Sigmoid colon (tissue), 6 donors: ENCODE measurements at regions not wholly inside any gene's neighbourhood (a gene's known extent, or its start where the extent isn't known, plus 50 kb on each side); places are given as distances from the start of the nearest gene placed in this dataset.

Source experiments
- DNase-seq: peaks from one replicate; pipeline ENCODE4 v3.0.0-alpha.2; 2019
- H3K27ac ChIP-seq, 4 donors: fragments of 200-600 bp; sonication (generic); one replicate each; pipeline ENCODE4 v1.5.1; 2016 to 2019; ENCODE audit warnings: mild to moderate bottlenecking in 1 of 4
- H3K27me3 ChIP-seq, 3 donors: fragments of 200-600 bp; sonication (generic); one replicate each; pipeline ENCODE4 v1.5.1; 2019; ENCODE audit warnings: mild to moderate bottlenecking in 1 of 3
- H3K36me3 ChIP-seq, 4 donors: fragments of 200-600 bp; sonication (generic); one replicate each; pipeline ENCODE4 v1.5.1; 2016 to 2019
- H3K4me1 ChIP-seq, 4 donors: fragments of 200-600 bp; sonication (generic); one replicate each; pipeline ENCODE4 v1.5.1; 2017 to 2019
- H3K4me3 ChIP-seq, 4 donors: fragments of 200-600 bp; sonication (generic); one replicate each; pipeline ENCODE4 v1.5.1; 2017 to 2019; ENCODE audit warnings: mild to moderate bottlenecking in 2 of 4, moderate library complexity in 1 of 4
- H3K9me3 ChIP-seq, 4 donors: fragments of 200-600 bp in 3 of 4; sonication (generic) in 3 of 4; one replicate each; pipeline versions ENCODE4 v1.5.1 to v1.6.1; 2013 to 2019
- CTCF ChIP-seq, 4 experiments: fragments of 450-650 bp in 3 of 4; fragments of 200-600 bp in 1 of 4; IDR thresholded peaks; one replicate each; pipeline ENCODE4 v1.5.1; 2016 to 2019; ENCODE audit warnings: antibody characterized with exemption in 4 of 4, mild to moderate bottlenecking in 3 of 4, moderate library complexity in 2 of 4
- EP300 ChIP-seq, 4 donors: sonication (generic); formaldehyde crosslinking; IDR thresholded peaks; one replicate each; pipeline ENCODE4 v1.6.1; 2017; ENCODE audit warnings: antibody characterized with exemption in 4 of 4
- POLR2A ChIP-seq, 2 donors: fragments of 450-650 bp; IDR thresholded peaks; one replicate each; pipeline ENCODE4 v1.6.1; 2016; ENCODE audit warnings: antibody characterized with exemption in 2 of 2, mild to moderate bottlenecking in 2 of 2, moderate library complexity in 2 of 2
- POLR2AphosphoS5 ChIP-seq, 4 donors: sonication (generic); formaldehyde crosslinking; IDR thresholded peaks; one replicate each; pipeline ENCODE4 v1.6.1; 2017; ENCODE audit warnings: antibody characterized with exemption in 4 of 4
- WGBS, 2 donors: extraction: QIAGEN DNeasy Blood & Tissue Kit; methylation state at CpG; one replicate each; pipeline ENCODE4 v1.1.7; 2013; 5-methylcytosine and 5-hydroxymethylcytosine counted together
- intact Hi-C: fragments of 100-400 bp; cut with DNase I; formaldehyde crosslinking; loops from one replicate; pipeline ENCODE4 v1.15.1; 2023
- donor health status: healthy with polysubstance abuse.
- donor health status: healthy.

- no peak for TF ChIP-seq POLR2A (IDR thresholded peaks at IDR 0.05)
- TF ChIP-seq POLR2AphosphoS5 (IDR thresholded peaks at IDR 0.05) = no peak
- TF ChIP-seq CTCF (IDR thresholded peaks at IDR 0.05) = no peak
- TF ChIP-seq EP300 (IDR thresholded peaks at IDR 0.05) = no peak
- intact Hi-C loops = no loop called here
- Histone ChIP-seq H3K9me3 (no peaks in the 10 kb centered on the region), H3K27me3 (no peaks in the 10 kb centered on the region), H3K4me1 (no peaks in the 10 kb centered on the region), H3K4me3 (no peak overlapping the region), H3K27ac (no peak overlapping the region), H3K36me3 (no peaks in the 10 kb centered on the region)
- no peak for DNase-seq
- 79 to 83% methylated on average over 2 of the region's 2 CpGs for WGBS, 2 donors
Observed at GRCh38 chr4:45188501-45188900, 462.1 kb upstream of the GNPDA2 start.

- Histone ChIP-seq H3K36me3 (no peaks in the 10 kb centered on the region), H3K27ac (no peak overlapping the region), H3K27me3 (no peaks in the 10 kb centered on the region), H3K4me1 (no peaks in the 10 kb centered on the region), H3K9me3 (no peaks in the 10 kb centered on the region), H3K4me3 (no peak overlapping the region)
- TF ChIP-seq POLR2A (IDR thresholded peaks at IDR 0.05) = no peak
- no peak for TF ChIP-seq EP300 (IDR thresholded peaks at IDR 0.05)
- no peak for TF ChIP-seq CTCF (IDR thresholded peaks at IDR 0.05)
- TF ChIP-seq POLR2AphosphoS5 (IDR thresholded peaks at IDR 0.05) = no peak
- intact Hi-C loops = no loop called here
- 86 to 88% methylated on average over 4 of the region's 4 CpGs for WGBS, 2 donors
- no peak for DNase-seq
Observed at GRCh38 chr4:45186249-45186648, 459.9 kb upstream of the GNPDA2 start.

- Histone ChIP-seq H3K4me1 (no peaks in the 10 kb centered on the region), H3K27me3 (no peaks in the 10 kb centered on the region), H3K27ac (no peak overlapping the region), H3K36me3 (no peaks in the 10 kb centered on the region), H3K9me3 (no peaks in the 10 kb centered on the region), H3K4me3 (no peak overlapping the region)
- TF ChIP-seq CTCF (IDR thresholded peaks at IDR 0.05) (no peak), POLR2AphosphoS5 (IDR thresholded peaks at IDR 0.05) (no peak), EP300 (IDR thresholded peaks at IDR 0.05) (no peak), POLR2A (IDR thresholded peaks at IDR 0.05) (no peak)
- intact Hi-C loops = no loop called here
- WGBS, 2 donors = 70 to 84% methylated on average over 2 of the region's 2 CpGs
- no peak for DNase-seq
Observed at GRCh38 chr4:45183905-45184304, 457.5 kb upstream of the GNPDA2 start.

- H3K27ac ChIP-seq = no peak overlapping the region
- H3K36me3 ChIP-seq = no peaks in the 10 kb centered on the region
- H3K9me3 ChIP-seq = no peaks in the 10 kb centered on the region
- 83 to 84% methylated on average over 6 of the region's 6 CpGs for WGBS, 2 donors
- H3K27me3 ChIP-seq = no peaks in the 10 kb centered on the region
- no peak for TF ChIP-seq EP300 (IDR thresholded peaks at IDR 0.05)
- TF ChIP-seq POLR2A (IDR thresholded peaks at IDR 0.05) = no peak
- TF ChIP-seq POLR2AphosphoS5 (IDR thresholded peaks at IDR 0.05) = no peak
- no peak for DNase-seq
- H3K4me1 ChIP-seq = no peaks in the 10 kb centered on the region
- H3K4me3 ChIP-seq = no peak overlapping the region
- intact Hi-C loops = no loop called here
Observed at GRCh38 chr4:45172636-45173035, 446.3 kb upstream of the GNPDA2 start.

- Histone ChIP-seq H3K9me3 (no peaks in the 10 kb centered on the region), H3K4me1 (no peaks in the 10 kb centered on the region), H3K27ac (no peak overlapping the region), H3K36me3 (no peaks in the 10 kb centered on the region), H3K27me3 (no peaks in the 10 kb centered on the region), H3K4me3 (no peak overlapping the region)
- TF ChIP-seq CTCF (IDR thresholded peaks at IDR 0.05) = no peak
- no peak for TF ChIP-seq EP300 (IDR thresholded peaks at IDR 0.05)
- TF ChIP-seq POLR2A (IDR thresholded peaks at IDR 0.05) = no peak
- TF ChIP-seq POLR2AphosphoS5 (IDR thresholded peaks at IDR 0.05) = no peak
- WGBS, 2 donors = 62 to 70% methylated on average over 3 of the region's 3 CpGs
- DNase-seq = no peak
- intact Hi-C loops = no loop called here
Observed at GRCh38 chr4:45160951-45161350, 434.6 kb upstream of the GNPDA2 start.
